ENCODE measurements at regions not wholly inside any gene's neighbourhood (a gene's known extent, or its start where the extent isn't known, plus 50 kb on each side); places are given as distances from the start of the nearest gene placed in this dataset.

DNA sequence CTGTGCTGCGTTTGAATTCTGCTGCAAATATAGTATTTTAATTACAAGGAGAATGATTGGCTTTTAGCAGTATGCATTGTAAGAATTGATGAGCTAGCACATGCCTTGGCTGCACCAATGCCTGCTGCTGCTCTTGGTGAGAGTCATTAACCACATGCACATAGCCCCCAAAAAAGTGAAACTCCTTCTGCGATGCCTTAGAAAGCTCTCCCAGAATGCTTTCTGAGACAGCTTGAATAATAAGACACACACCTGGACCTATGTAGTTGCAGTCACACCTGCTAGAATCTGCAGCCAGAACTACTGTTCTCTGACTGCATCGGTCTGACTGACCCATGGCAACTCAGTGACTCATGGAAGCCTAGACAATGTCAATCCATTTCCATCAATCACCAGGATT, 170.1 kb upstream of the DDX18 start:
- no peaks in the 10 kb centered on the region for H3K36me3 ChIP-seq (ENCODE audit: control insufficient read depth, insufficient read depth, low read length)
- H3K4me1 ChIP-seq (ENCODE audit: control insufficient read depth, extremely low read depth, insufficient read depth, low read length) = no peaks in the 10 kb centered on the region
- no peak for DNase-seq (ENCODE audit: low read depth in 2 of 2)
- TF ChIP-seq EZH2 (IDR thresholded peaks at IDR 0.05; ENCODE audit: low read length, missing control alignments) = no peak
- TF ChIP-seq, protein P1, sequence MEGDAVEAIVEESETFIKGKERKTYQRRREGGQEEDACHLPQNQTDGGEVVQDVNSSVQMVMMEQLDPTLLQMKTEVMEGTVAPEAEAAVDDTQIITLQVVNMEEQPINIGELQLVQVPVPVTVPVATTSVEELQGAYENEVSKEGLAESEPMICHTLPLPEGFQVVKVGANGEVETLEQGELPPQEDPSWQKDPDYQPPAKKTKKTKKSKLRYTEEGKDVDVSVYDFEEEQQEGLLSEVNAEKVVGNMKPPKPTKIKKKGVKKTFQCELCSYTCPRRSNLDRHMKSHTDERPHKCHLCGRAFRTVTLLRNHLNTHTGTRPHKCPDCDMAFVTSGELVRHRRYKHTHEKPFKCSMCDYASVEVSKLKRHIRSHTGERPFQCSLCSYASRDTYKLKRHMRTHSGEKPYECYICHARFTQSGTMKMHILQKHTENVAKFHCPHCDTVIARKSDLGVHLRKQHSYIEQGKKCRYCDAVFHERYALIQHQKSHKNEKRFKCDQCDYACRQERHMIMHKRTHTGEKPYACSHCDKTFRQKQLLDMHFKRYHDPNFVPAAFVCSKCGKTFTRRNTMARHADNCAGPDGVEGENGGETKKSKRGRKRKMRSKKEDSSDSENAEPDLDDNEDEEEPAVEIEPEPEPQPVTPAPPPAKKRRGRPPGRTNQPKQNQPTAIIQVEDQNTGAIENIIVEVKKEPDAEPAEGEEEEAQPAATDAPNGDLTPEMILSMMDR (conservative IDR thresholded peaks at IDR 0.05 in 1 of 2, IDR thresholded peaks at IDR 0.05 in 1 of 2; ENCODE audit: low read depth in 1 of 2, low read length in 2 of 2) = no peak
- H3K79me2 ChIP-seq (ENCODE audit: control insufficient read depth, insufficient read depth, low read length) = no peaks in the 10 kb centered on the region
- H3K9me3 ChIP-seq (ENCODE audit: control insufficient read depth, insufficient read depth, low read depth, low read length) = no peaks in the 10 kb centered on the region
- H3K4me2 ChIP-seq (ENCODE audit: extremely low read depth, insufficient read depth, low read length) = no peak overlapping the region
- H3K27ac ChIP-seq (ENCODE audit: insufficient read depth, low read length) = no peak overlapping the region
- no peak overlapping the region for H3K9ac ChIP-seq (ENCODE audit: insufficient read depth, low read length)
- no peak overlapping the region for H2AFZ ChIP-seq (ENCODE audit: low read length)
- no peaks in the 10 kb centered on the region for H4K20me1 ChIP-seq (ENCODE audit: control insufficient read depth, extremely low read depth, insufficient read depth, low read length)
- H3K27me3 ChIP-seq (ENCODE audit: control insufficient read depth, insufficient read depth, low read length) = no peaks in the 10 kb centered on the region
- H3K4me3 ChIP-seq (replicated peaks in 1 of 4; ENCODE audit: control extremely low read depth in 1 of 4, insufficient read depth in 1 of 4, low read depth in 3 of 4, low read length in 4 of 4) = no peak overlapping the region

DNA sequence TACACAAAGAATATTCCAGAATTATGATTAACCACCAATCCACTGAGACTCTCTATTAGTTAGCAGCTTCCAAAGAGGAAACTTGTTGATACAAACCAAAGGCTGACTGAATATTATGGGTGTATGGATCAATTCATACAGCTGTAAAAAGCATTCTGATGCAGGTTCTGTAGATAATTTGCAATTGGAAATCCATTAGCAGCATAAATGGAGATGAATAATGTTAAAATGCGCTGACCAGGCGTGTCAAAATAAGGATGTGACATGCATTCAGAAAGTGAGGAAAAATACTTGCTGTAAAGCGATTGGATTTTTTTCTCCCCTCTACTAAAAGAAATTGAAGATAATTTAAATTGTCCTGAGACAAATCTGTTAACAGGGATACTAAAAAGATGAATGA, 169.0 kb upstream of the DDX18 start:
- no peak overlapping the region for H3K9ac ChIP-seq (ENCODE audit: insufficient read depth, low read length)
- H3K4me2 ChIP-seq (ENCODE audit: extremely low read depth, insufficient read depth, low read length) = no peak overlapping the region
- H2AFZ ChIP-seq (ENCODE audit: low read length) = no peak overlapping the region
- no peaks in the 10 kb centered on the region for H3K9me3 ChIP-seq (ENCODE audit: control insufficient read depth, insufficient read depth, low read depth, low read length)
- TF ChIP-seq, protein P1 (conservative IDR thresholded peaks at IDR 0.05 in 1 of 2, IDR thresholded peaks at IDR 0.05 in 1 of 2; ENCODE audit: low read depth in 1 of 2, low read length in 2 of 2) = no peak
- TF ChIP-seq EZH2 (IDR thresholded peaks at IDR 0.05; ENCODE audit: low read length, missing control alignments) = no peak
- no peak overlapping the region for H3K4me3 ChIP-seq (replicated peaks in 1 of 4; ENCODE audit: control extremely low read depth in 1 of 4, insufficient read depth in 1 of 4, low read depth in 3 of 4, low read length in 4 of 4)
- H4K20me1 ChIP-seq (ENCODE audit: control insufficient read depth, extremely low read depth, insufficient read depth, low read length) = no peaks in the 10 kb centered on the region
- H3K4me1 ChIP-seq (ENCODE audit: control insufficient read depth, extremely low read depth, insufficient read depth, low read length) = no peaks in the 10 kb centered on the region
- no peaks in the 10 kb centered on the region for H3K27me3 ChIP-seq (ENCODE audit: control insufficient read depth, insufficient read depth, low read length)
- no peaks in the 10 kb centered on the region for H3K36me3 ChIP-seq (ENCODE audit: control insufficient read depth, insufficient read depth, low read length)
- no peaks in the 10 kb centered on the region for H3K79me2 ChIP-seq (ENCODE audit: control insufficient read depth, insufficient read depth, low read length)
- no peak overlapping the region for H3K27ac ChIP-seq (ENCODE audit: insufficient read depth, low read length)
- no peak for DNase-seq (ENCODE audit: low read depth in 2 of 2)

DNA sequence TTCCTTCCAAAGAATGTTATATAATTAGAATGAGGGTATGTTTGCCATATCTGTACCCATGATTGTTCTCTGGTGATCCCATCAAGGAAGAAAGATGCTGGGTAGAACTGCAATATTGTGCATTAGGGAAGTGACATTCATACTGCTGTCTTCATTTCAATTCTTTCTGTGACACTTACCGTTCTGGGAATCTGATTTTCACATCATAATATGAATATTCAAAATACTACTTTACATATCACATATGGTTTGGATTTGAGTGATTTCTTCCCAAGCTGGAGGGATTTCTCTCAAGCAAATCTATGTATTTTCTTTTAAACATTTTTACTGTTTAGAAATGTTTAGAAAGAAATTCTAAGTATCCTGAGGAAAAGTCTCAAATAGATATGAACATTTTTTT, 168.4 kb upstream of the DDX18 start:
- TF ChIP-seq, protein P1 (conservative IDR thresholded peaks at IDR 0.05 in 1 of 2, IDR thresholded peaks at IDR 0.05 in 1 of 2; ENCODE audit: low read depth in 1 of 2, low read length in 2 of 2) = no peak
- no peak for TF ChIP-seq EZH2 (IDR thresholded peaks at IDR 0.05; ENCODE audit: low read length, missing control alignments)
- H3K4me2 ChIP-seq (ENCODE audit: extremely low read depth, insufficient read depth, low read length) = no peak overlapping the region
- H3K27me3 ChIP-seq (ENCODE audit: control insufficient read depth, insufficient read depth, low read length) = no peaks in the 10 kb centered on the region
- H4K20me1 ChIP-seq (ENCODE audit: control insufficient read depth, extremely low read depth, insufficient read depth, low read length) = no peaks in the 10 kb centered on the region
- no peak overlapping the region for H3K9ac ChIP-seq (ENCODE audit: insufficient read depth, low read length)
- H2AFZ ChIP-seq (ENCODE audit: low read length) = no peak overlapping the region
- H3K36me3 ChIP-seq (ENCODE audit: control insufficient read depth, insufficient read depth, low read length) = no peaks in the 10 kb centered on the region
- no peaks in the 10 kb centered on the region for H3K79me2 ChIP-seq (ENCODE audit: control insufficient read depth, insufficient read depth, low read length)
- no peak for DNase-seq (ENCODE audit: low read depth in 2 of 2)
- H3K4me1 ChIP-seq (ENCODE audit: control insufficient read depth, extremely low read depth, insufficient read depth, low read length) = no peaks in the 10 kb centered on the region
- no peak overlapping the region for H3K27ac ChIP-seq (ENCODE audit: insufficient read depth, low read length)
- no peaks in the 10 kb centered on the region for H3K9me3 ChIP-seq (ENCODE audit: control insufficient read depth, insufficient read depth, low read depth, low read length)
- no peak overlapping the region for H3K4me3 ChIP-seq (replicated peaks in 1 of 4; ENCODE audit: control extremely low read depth in 1 of 4, insufficient read depth in 1 of 4, low read depth in 3 of 4, low read length in 4 of 4)

Data from fibroblast of lung (primary cell).